K562 (cell line): ENCODE measurements at regions not wholly inside any gene's neighbourhood (a gene's known extent, or its start where the extent isn't known, plus 50 kb on each side); places are given as distances from the start of the nearest gene placed in this dataset.

Experiments used
- ATAC-seq: fragments of 200-7000 bp; cut with Tn5 transposase; 3 replicates; pipeline ENCODE4 v1.9.1; 2020; ENCODE audit warnings: moderate library complexity
- BruUV-seq: library from RNA; stranded (reverse); fragments of 400-500 nt; replicated peaks from 2 replicates; lab custom pipeline; 2021; lab: Mats Ljungman, UMichigan
- CTCF ChIA-PET: fragments of 300-600 bp; formaldehyde crosslinking; extraction: SDS; loops from one replicate; lab custom pipeline; 2021; ENCODE audit warnings: low intra/inter-chr PET ratio; lab: Yijun Ruan, JAX
- POLR2A ChIA-PET: fragments of 300-600, 350-650 bp; sonication (Branson Sonifier 250); formaldehyde crosslinking; extraction: SDS; loops from one replicate; lab custom pipeline; 2021; ENCODE audit warnings: antibody characterized with exemption, inconsistent platforms; lab: Yijun Ruan, JAX
- DNase-seq, 4 experiments: peaks; one replicate each; pipeline versions ENCODE4 v3.0.0 to v3.0.0-alpha.2; 2011 to 2018; ENCODE audit warnings: low spot score in 3 of 4, mixed read lengths in 3 of 4; ENCODE audit errors: extremely low read depth in 1 of 4
- FAIRE-seq: peaks from 2 replicates; lab custom pipeline; 2011; peaks lifted over from hg19 to GRCh38; lab: Jason Lieb, UNC
- H2AFZ ChIP-seq: 2 replicates; pipeline ENCODE4 v1.6.0; 2011; ENCODE audit warnings: low read depth, low read length, control low read depth, inconsistent platforms
- H3K27ac ChIP-seq: fragments of 200-600 bp; 3 replicates; pipeline ENCODE4 v1.8.0; 2011; ENCODE audit warnings: low read depth, mild to moderate bottlenecking, control low read depth, inconsistent platforms, low read length, moderate library complexity, mixed read lengths; ENCODE audit errors: extremely low read depth
- H3K27me3 ChIP-seq, 2 experiments: fragments of 300-600 bp in 1 of 2; 2 replicates in 1 of 2; 3 replicates in 1 of 2; pipeline versions ENCODE4 v1.6.0 to v1.8.0; 2011; ENCODE audit warnings: inconsistent platforms in 2 of 2, low read length in 2 of 2, mild to moderate bottlenecking in 1 of 2, mixed read lengths in 1 of 2, moderate library complexity in 1 of 2; ENCODE audit not compliant: control insufficient read depth in 2 of 2, insufficient read depth in 2 of 2
- H3K36me3 ChIP-seq: fragments of 300-600 bp; 3 replicates; pipeline ENCODE4 v1.8.0; 2011; ENCODE audit warnings: mild to moderate bottlenecking, low read length, inconsistent platforms; ENCODE audit not compliant: control insufficient read depth, insufficient read depth
- H3K4me1 ChIP-seq, 2 experiments: fragments of 200-600 bp in 1 of 2; replicated peaks in 1 of 2; 2 replicates in 1 of 2; 3 replicates in 1 of 2; pipeline versions ENCODE4 v1.5.1 to v1.8.0; 2011; ENCODE audit warnings: inconsistent platforms in 2 of 2, low read length in 2 of 2, mild to moderate bottlenecking in 1 of 2, mixed read lengths in 1 of 2, moderate library complexity in 1 of 2; ENCODE audit not compliant: control insufficient read depth in 2 of 2, insufficient read depth in 2 of 2
- H3K4me2 ChIP-seq: 2 replicates; pipeline ENCODE4 v1.6.1; 2011; ENCODE audit warnings: low read length, control low read depth, inconsistent platforms, mixed read lengths; ENCODE audit not compliant: insufficient read depth
- H3K4me3 ChIP-seq: fragments of 200-600 bp; sonication (generic), shearing (Covaris generic); 2 replicates; pipeline ENCODE4 v1.5.1; 2016; ENCODE audit warnings: control low read depth, inconsistent platforms
- H3K79me2 ChIP-seq: fragments of 200-600 bp; 3 replicates; pipeline ENCODE4 v1.8.0; 2011; ENCODE audit warnings: low read length, inconsistent platforms; ENCODE audit not compliant: control insufficient read depth, insufficient read depth
- H3K9ac ChIP-seq, 2 experiments: 2 replicates each; pipeline versions ENCODE4 v1.6.0 to v1.6.1; 2011; ENCODE audit warnings: low read depth in 2 of 2, low read length in 2 of 2, control low read depth in 1 of 2, inconsistent platforms in 1 of 2, mild to moderate bottlenecking in 1 of 2, mixed read lengths in 1 of 2; ENCODE audit not compliant: insufficient read depth in 1 of 2
- H3K9me1 ChIP-seq: one replicate; pipeline ENCODE4 v1.6.0; 2011; ENCODE audit warnings: inconsistent platforms, mild to moderate bottlenecking, low read length, moderate library complexity; ENCODE audit not compliant: control insufficient read depth, insufficient read depth
- H3K9me3 ChIP-seq: replicated peaks from 2 replicates; pipeline ENCODE4 v1.5.1; 2011; ENCODE audit warnings: low read depth, low read length, inconsistent platforms; ENCODE audit not compliant: control insufficient read depth, insufficient read depth
- H4K20me1 ChIP-seq: replicated peaks from 2 replicates; pipeline ENCODE4 v1.6.1; 2011; ENCODE audit warnings: low read length, inconsistent platforms, mixed read lengths; ENCODE audit not compliant: control insufficient read depth, insufficient read depth
- CSDE1 ChIP-seq, 2 experiments: fragments of 450-650 bp; IDR thresholded peaks; 2 replicates each; pipeline ENCODE4 v1.6.1; 2016; ENCODE audit warnings: mild to moderate bottlenecking in 1 of 2
- DNMT1 ChIP-seq: fragments of 450-650 bp; IDR thresholded peaks from 2 replicates; pipeline ENCODE4 v1.6.1; 2016; ENCODE audit warnings: antibody characterized with exemption, mild to moderate bottlenecking
- MYNN ChIP-seq, 2 experiments: sonication (generic); formaldehyde crosslinking in 1 of 2; IDR thresholded peaks; 2 replicates each; pipeline versions ENCODE4 v1.5.0 to v1.6.1; 2016 to 2020; ENCODE audit warnings: antibody characterized with exemption in 1 of 2, missing genetic modification reagents in 1 of 2
- NEUROD1 ChIP-seq: fragments of 150-350 bp; IDR thresholded peaks from 2 replicates; pipeline ENCODE4 v1.6.1; 2014; ENCODE audit warnings: borderline replicate concordance, low read length, low read depth; ENCODE audit not compliant: partially characterized antibody
- RBM17 ChIP-seq: fragments of 200-400 bp; formaldehyde crosslinking; IDR thresholded peaks from 2 replicates; pipeline ENCODE4 v1.6.1; 2017; ENCODE audit warnings: low read depth, mild to moderate bottlenecking, low read length, borderline replicate concordance
- WGBS: fragments of 100-300 bp; shearing (Covaris generic); methylation state at CpG from one replicate; pipeline ENCODE4 v1.1.6; 2016; ENCODE audit warnings: low coverage, mixed read lengths; ENCODE audit not compliant: insufficient coverage; ENCODE audit errors: missing lambda C conversion rate; 5-methylcytosine and 5-hydroxymethylcytosine counted together
- in situ Hi-C: fragments of 300-500 bp; cut with MboI; formaldehyde crosslinking; loops from 4 replicates; pipeline ENCODE4 v1.15.0; 2018; ENCODE audit warnings: inconsistent platforms, mixed read lengths
- intact Hi-C: fragments of 100-400 bp; cut with micrococcal nuclease; formaldehyde crosslinking; loops from 2 replicates; pipeline ENCODE4 v1.14.2; 2022
- TF ChIP-seq, protein P1 (sequence below): fragments of 250-450 bp; sonication (Bioruptor Pico); IDR thresholded peaks from 2 replicates; pipeline ENCODE4 v1.4.0; 2020; ENCODE audit warnings: borderline replicate concordance
- TF ChIP-seq, protein P2 (sequence below): sonication (generic); formaldehyde crosslinking; IDR thresholded peaks from 2 replicates; pipeline ENCODE4 v1.5.0; 2020; ENCODE audit warnings: missing genetic modification reagents

DNA sequence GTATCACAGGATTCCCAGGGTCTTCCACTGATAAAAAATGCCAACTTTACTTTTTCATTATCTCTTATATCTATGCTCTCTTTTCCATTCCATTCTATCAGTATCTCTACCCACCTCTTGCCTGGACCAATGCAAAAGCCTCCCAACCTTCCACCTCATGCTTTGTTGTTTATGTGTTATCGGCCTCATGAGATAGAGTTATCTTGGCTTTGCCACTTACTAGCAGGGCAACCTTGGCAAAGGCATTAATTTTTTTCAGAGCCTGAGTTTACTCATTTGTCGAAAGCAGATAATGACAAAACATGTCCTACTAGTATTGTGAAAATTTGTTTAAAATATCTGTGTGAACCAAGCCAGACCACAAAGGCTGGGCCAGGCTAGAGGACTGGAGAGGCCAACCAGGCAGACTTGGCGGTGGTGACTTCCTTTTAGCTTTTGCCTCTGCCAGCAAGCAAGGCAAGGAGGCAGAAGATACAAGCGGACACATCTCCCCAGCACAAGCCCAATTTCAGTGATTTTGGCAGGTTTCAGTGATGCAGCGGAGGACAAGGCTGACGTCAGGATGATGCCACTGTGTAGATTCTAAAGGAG lies 106.9 kb downstream of the ADAMTS15 start:
- in situ Hi-C loops = no loop called here

More for the DNA sequence above, 106.9 kb downstream of the ADAMTS15 start:
- TF ChIP-seq, protein P1, sequence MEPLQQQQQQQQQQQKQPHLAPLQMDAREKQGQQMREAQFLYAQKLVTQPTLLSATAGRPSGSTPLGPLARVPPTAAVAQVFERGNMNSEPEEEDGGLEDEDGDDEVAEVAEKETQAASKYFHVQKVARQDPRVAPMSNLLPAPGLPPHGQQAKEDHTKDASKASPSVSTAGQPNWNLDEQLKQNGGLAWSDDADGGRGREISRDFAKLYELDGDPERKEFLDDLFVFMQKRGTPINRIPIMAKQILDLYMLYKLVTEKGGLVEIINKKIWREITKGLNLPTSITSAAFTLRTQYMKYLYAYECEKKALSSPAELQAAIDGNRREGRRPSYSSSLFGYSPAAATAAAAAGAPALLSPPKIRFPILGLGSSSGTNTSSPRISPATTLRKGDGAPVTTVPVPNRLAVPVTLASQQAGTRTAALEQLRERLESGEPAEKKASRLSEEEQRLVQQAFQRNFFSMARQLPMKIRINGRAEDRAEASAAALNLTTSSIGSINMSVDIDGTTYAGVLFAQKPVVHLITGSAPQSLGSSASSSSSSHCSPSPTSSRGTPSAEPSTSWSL (CRISPR knock-in tag) = no peak
- TF ChIP-seq, protein P2, sequence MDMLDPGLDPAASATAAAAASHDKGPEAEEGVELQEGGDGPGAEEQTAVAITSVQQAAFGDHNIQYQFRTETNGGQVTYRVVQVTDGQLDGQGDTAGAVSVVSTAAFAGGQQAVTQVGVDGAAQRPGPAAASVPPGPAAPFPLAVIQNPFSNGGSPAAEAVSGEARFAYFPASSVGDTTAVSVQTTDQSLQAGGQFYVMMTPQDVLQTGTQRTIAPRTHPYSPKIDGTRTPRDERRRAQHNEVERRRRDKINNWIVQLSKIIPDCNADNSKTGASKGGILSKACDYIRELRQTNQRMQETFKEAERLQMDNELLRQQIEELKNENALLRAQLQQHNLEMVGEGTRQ (CRISPR knock-in tag) = no peak
- TF ChIP-seq CSDE1 (IDR thresholded peaks at IDR 0.05) (no peak), NEUROD1 (no peak), MYNN (IDR thresholded peaks at IDR 0.05) (no peak), MYNN (CRISPR knock-in tag; IDR thresholded peaks at IDR 0.05) (no peak), DNMT1 (no peak), RBM17 (no peak)
- ChIA-PET CTCF (no interaction called here), POLR2A (no interaction called here)
- Histone ChIP-seq H3K9me3 (no peaks in the 10 kb centered on the region), H3K4me1 (no peaks in the 10 kb centered on the region; a peak in 1 of 5 replicates), H4K20me1 (no peaks in the 10 kb centered on the region), H3K9ac (no peak overlapping the region), H3K4me2 (no peak overlapping the region), H3K27me3 (peaks cover 0 to 5% of the 10 kb centered on the region in 2 experiments; a peak in 2 of 5 replicates), H2AFZ (no peak overlapping the region), H3K4me3 (no peak overlapping the region), H3K36me3 (no peaks in the 10 kb centered on the region), H3K79me2 (no peaks in the 10 kb centered on the region), H3K9me1 (no peaks in the 10 kb centered on the region), H3K27ac (no peak overlapping the region)
- intact Hi-C loops = no loop called here
- no TSS peak for BruUV-seq
- under 1% methylated on average over 6 of the region's 6 CpGs for WGBS
- no peak for DNase-seq
- FAIRE-seq = no peak
- no peak for ATAC-seq
